Heart left ventricle (tissue), 16 donors: ENCODE measurements at regions not wholly inside any gene's neighbourhood (a gene's known extent, or its start where the extent isn't known, plus 50 kb on each side); places are given as distances from the start of the nearest gene placed in this dataset.

Experiments used
- ATAC-seq, 4 donors: fragments of 200-7000 bp; cut with Tn5 transposase; one replicate each; pipeline ENCODE4 v1.9.1; 2020 to 2022; ENCODE audit warnings: moderate library complexity in 4 of 4, mild to moderate bottlenecking in 3 of 4, moderate number of reproducible peaks in 1 of 4
- DNase-seq, 5 donors: peaks; one replicate each; pipeline ENCODE4 v3.0.0-alpha.2; 2020
- H3K27ac ChIP-seq, 12 donors: fragments of 200-600 bp; sonication (generic) in 4 of 12; one replicate each; pipeline versions ENCODE4 v1.5.0 to v1.8.0; 2016 to 2022; ENCODE audit warnings: mild to moderate bottlenecking in 2 of 12
- H3K27me3 ChIP-seq, 9 donors: fragments of 200-600 bp; sonication (generic) in 2 of 9; one replicate each; pipeline versions ENCODE4 v1.5.1 to v1.8.0; 2016 to 2022; ENCODE audit warnings: mild to moderate bottlenecking in 3 of 9
- H3K36me3 ChIP-seq, 9 donors: fragments of 200-600 bp; sonication (generic) in 2 of 9; one replicate each; pipeline versions ENCODE4 v1.5.0 to v1.8.0; 2018 to 2022; ENCODE audit warnings: mild to moderate bottlenecking in 2 of 9
- H3K4me1 ChIP-seq, 12 donors: fragments of 200-600 bp; sonication (generic) in 4 of 12; one replicate each; pipeline versions ENCODE4 v1.5.0 to v1.8.0; 2016 to 2022; ENCODE audit warnings: mild to moderate bottlenecking in 3 of 12
- H3K4me3 ChIP-seq, 12 donors: fragments of 200-600 bp; sonication (generic) in 4 of 12; one replicate each; pipeline versions ENCODE4 v1.5.0 to v1.8.0; 2017 to 2022; ENCODE audit warnings: mild to moderate bottlenecking in 9 of 12, moderate library complexity in 4 of 12
- H3K9me3 ChIP-seq, 12 donors: fragments of 200-600 bp; sonication (generic) in 4 of 12; one replicate each; pipeline versions ENCODE4 v1.5.0 to v1.8.0; 2016 to 2022; ENCODE audit warnings: mild to moderate bottlenecking in 1 of 12
- POLR2A ChIP-seq, 2 donors: fragments of 450-650 bp; IDR thresholded peaks; one replicate each; pipeline ENCODE4 v1.6.1; 2017; ENCODE audit warnings: antibody characterized with exemption in 2 of 2, mild to moderate bottlenecking in 2 of 2, moderate library complexity in 2 of 2
- WGBS, 4 donors: extraction: QIAGEN DNeasy Blood & Tissue Kit in 2 of 4; methylation state at CpG; one replicate each; pipeline versions ENCODE4 v1.1.5 to v1.1.7; 2013 to 2018; 5-methylcytosine and 5-hydroxymethylcytosine counted together
- intact Hi-C, 10 donors: fragments of 100-400 bp; cut with DNase I; formaldehyde crosslinking; loops; one replicate each; pipeline versions ENCODE4 v1.11.1 to v1.14.2; 2022
- TF ChIP-seq, protein P1 (sequence below), 12 donors: fragments of 200-600 bp; sonication (generic) in 4 of 12; IDR thresholded peaks; one replicate each; pipeline versions ENCODE4 v1.5.0 to v1.8.0; 2018 to 2022; ENCODE audit warnings: antibody characterized with exemption in 12 of 12, mild to moderate bottlenecking in 5 of 12
- donor health status: ischemic (EF 13 %, LVEDD 7.1; RV severe dilation, severe dysfunction).
- donor health status: healthy with polysubstance abuse.
- donor health status: DM: no; HTN: yes; CAD: no.
- donor health status: DM: no; HTN: no; CAD: no.
- donor health status: ischemic (EF 25% LVEDD 6.9; RV normal size, moderate dysfunction).
- donor health status: ischemic (EF 25% LVEDD 5.7; RV mildly dilated, moderate dysfunction).
- donor health status: healthy.
- donor health status: DM: yes; HTN: yes; CAD: no.
- donor health status: ischemic (EF 35%, LVEDD 5.7; RV mildly dilated, moderate dysfunction).
- donor health status: nonischemic (EF 11% LVEDD 7.7; RV severe dilation, severe dysfunction).
- donor health status: DM: yes; HTN: yes; CAD: no.
- donor health status: PGD.
- donor health status: ischemic (EF 29% LVEDD 5.4; RV normal size, mild dysfunction).
- donor health status: nonischemic (EF 23%, LVEDD 6.1; RV moderate dilation, normal function).

- Histone ChIP-seq H3K36me3 (no peaks in the 10 kb centered on the region), H3K27me3 (no peaks in the 10 kb centered on the region), H3K4me3 (no peak overlapping the region), H3K27ac (no peak overlapping the region), H3K9me3 (peaks cover 0 to 8% (median 0%) of the 10 kb centered on the region in 12 donors), H3K4me1 (peaks cover 0 to 16% (median 0%) of the 10 kb centered on the region in 12 donors)
- intact Hi-C loops, result no loop called here
- ATAC-seq (no peak), DNase-seq (no peak)
- 90 to 100% (median 96%) methylated on average over 3 of the region's 3 CpGs for WGBS, 4 donors
- TF ChIP-seq POLR2A (IDR thresholded peaks at IDR 0.05), result no peak
- TF ChIP-seq, protein P1, sequence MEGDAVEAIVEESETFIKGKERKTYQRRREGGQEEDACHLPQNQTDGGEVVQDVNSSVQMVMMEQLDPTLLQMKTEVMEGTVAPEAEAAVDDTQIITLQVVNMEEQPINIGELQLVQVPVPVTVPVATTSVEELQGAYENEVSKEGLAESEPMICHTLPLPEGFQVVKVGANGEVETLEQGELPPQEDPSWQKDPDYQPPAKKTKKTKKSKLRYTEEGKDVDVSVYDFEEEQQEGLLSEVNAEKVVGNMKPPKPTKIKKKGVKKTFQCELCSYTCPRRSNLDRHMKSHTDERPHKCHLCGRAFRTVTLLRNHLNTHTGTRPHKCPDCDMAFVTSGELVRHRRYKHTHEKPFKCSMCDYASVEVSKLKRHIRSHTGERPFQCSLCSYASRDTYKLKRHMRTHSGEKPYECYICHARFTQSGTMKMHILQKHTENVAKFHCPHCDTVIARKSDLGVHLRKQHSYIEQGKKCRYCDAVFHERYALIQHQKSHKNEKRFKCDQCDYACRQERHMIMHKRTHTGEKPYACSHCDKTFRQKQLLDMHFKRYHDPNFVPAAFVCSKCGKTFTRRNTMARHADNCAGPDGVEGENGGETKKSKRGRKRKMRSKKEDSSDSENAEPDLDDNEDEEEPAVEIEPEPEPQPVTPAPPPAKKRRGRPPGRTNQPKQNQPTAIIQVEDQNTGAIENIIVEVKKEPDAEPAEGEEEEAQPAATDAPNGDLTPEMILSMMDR (IDR thresholded peaks at IDR 0.05), result no peak
These were observed 967.0 kb upstream of the NRXN1 start for GRCh38 chr2:51998890-51999289.

DNA sequence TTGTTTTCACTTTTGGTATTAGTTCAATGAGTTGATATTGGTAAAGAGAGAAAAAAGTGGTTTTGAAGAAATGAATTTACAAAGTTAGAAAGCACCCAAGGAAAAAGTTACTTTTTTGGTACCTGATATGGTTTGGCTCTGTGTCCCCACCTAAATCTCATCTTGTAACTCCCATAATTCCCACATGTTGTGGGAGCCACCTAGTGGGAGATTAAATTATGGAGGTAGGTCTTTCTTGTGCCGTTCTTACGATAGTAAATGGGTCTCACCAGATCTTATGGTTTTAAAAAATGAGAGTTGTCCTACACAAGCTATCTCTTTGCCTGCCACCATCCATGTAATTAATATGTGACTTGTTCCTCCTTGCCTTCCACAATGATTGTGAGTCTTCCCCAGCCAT lies 965.6 kb upstream of the NRXN1 start:
- ATAC-seq, result no peak
- no peak overlapping the region for H3K27ac ChIP-seq
- peaks cover 0 to 19% (median 0%) of the 10 kb centered on the region in 12 donors for H3K4me1 ChIP-seq
- WGBS, 4 donors, result 94 to 100% (median 96%) methylated on average over 2 of the region's 2 CpGs
- peaks cover 0 to 8% (median 0%) of the 10 kb centered on the region in 12 donors for H3K9me3 ChIP-seq
- H3K27me3 ChIP-seq, result no peaks in the 10 kb centered on the region
- no peak overlapping the region for H3K4me3 ChIP-seq
- no peaks in the 10 kb centered on the region for H3K36me3 ChIP-seq
- TF ChIP-seq, protein P1 (IDR thresholded peaks at IDR 0.05), result no peak
- no peak for TF ChIP-seq POLR2A (IDR thresholded peaks at IDR 0.05)
- intact Hi-C loops, result no loop called here
- DNase-seq, result no peak

DNA sequence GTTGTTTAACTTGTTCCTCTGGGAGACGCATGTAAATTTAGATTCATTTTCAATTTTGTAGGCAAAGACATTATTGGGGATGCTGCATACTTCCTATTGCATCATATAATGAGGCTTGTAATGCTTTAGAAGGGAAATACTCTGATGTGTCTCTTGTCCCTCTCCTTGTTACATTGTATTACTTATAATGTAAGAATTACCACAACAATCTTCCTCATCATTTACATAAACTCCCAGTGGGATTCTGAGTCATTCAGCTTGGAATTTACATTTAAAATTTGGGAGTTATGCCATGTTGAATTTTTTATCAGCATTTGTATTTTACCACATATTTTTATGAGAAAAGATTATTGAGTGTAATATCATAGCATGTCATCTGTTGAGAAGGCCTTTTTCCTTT lies 963.4 kb upstream of the NRXN1 start:
- WGBS, 4 donors, result 60 to 89% (median 68%) methylated on average over 1 of the region's 1 CpG
- Histone ChIP-seq H3K9me3 (peaks cover 0 to 8% (median 0%) of the 10 kb centered on the region in 12 donors), H3K27ac (peak overlapping the region in 2 of 12 donors; percentile 55 to 63), H3K36me3 (no peaks in the 10 kb centered on the region), H3K27me3 (no peaks in the 10 kb centered on the region), H3K4me3 (no peak overlapping the region), H3K4me1 (peaks cover 0 to 19% (median 1%) of the 10 kb centered on the region in 12 donors)
- no peak for TF ChIP-seq POLR2A (IDR thresholded peaks at IDR 0.05)
- TF ChIP-seq, protein P1 (IDR thresholded peaks at IDR 0.05), result no peak
- no peak for ATAC-seq
- intact Hi-C loops, result no loop called here
- DNase-seq, result no peak

DNA sequence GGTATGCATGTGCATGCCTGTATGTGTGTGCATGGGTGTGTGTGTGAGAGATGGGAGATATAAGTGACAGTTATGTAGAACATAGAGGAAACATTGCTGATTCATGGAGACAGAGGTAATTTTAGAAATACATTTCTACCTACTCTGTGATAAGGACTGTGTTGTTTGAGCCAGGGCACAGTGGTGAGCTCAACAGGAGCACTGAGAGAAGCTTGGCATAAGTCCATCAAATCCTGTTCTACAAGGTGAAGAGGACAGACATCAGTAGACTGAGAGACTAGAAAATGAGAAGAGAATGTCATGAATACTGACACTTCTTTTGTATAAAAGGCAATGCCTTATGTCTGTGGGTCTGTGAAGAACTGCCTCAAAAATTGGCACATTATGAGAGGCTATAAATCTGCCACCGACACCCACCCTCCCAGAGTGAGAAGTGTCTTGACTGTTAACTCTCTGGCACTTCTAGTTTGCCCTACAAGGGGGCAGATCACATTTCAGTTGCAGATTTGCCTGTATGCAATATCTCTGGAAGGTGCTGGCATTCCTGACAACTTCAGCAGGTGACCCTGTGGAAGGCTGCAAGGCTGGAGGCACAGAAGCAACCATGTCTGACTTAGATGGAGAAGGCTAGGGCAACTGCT lies 962.3 kb upstream of the NRXN1 start:
- Histone ChIP-seq H3K4me1 (peaks cover 0 to 19% (median 1%) of the 10 kb centered on the region in 12 donors), H3K27me3 (no peaks in the 10 kb centered on the region), H3K4me3 (no peak overlapping the region), H3K36me3 (no peaks in the 10 kb centered on the region), H3K27ac (peak overlapping the region in 9 of 12 donors; percentile 25 to 77 (median 56)), H3K9me3 (peaks cover 0 to 8% (median 0%) of the 10 kb centered on the region in 12 donors)
- peak in 3 of 5 donors; percentile 21 to 36 (median 22) for DNase-seq
- TF ChIP-seq POLR2A (IDR thresholded peaks at IDR 0.05), result no peak
- TF ChIP-seq, protein P1 (IDR thresholded peaks at IDR 0.05), result no peak
- ATAC-seq, result peak; percentile 91 to 98 (median 96)
- intact Hi-C loops, result no loop called here
- 41 to 64% (median 60%) methylated on average over 1 of the region's 1 CpG for WGBS, 4 donors
